ENCODE measurements at regions not wholly inside any gene's neighbourhood (a gene's known extent, or its start where the extent isn't known, plus 50 kb on each side); places are given as distances from the start of the nearest gene placed in this dataset.

DNA sequence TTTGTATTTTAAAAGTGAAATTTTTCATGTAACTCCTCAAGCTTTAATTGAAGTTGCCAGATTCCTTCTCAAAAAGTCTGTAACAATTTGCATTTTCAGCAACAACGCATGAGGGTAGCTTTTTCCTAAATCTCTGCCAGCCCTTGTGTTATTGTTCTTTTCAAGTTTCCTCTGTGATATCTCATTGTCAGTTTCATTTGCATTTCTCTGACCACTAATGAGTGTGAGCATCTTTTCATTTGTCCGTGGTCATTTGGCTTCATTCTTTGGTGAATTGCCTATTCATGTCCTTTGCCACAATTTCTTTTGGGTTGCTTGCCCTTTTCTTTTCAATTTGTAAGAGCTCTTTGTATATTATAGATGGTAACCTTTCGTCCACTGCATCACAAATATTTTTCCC, 68.0 kb upstream of the NKD1 start:
- TF ChIP-seq, protein P1, sequence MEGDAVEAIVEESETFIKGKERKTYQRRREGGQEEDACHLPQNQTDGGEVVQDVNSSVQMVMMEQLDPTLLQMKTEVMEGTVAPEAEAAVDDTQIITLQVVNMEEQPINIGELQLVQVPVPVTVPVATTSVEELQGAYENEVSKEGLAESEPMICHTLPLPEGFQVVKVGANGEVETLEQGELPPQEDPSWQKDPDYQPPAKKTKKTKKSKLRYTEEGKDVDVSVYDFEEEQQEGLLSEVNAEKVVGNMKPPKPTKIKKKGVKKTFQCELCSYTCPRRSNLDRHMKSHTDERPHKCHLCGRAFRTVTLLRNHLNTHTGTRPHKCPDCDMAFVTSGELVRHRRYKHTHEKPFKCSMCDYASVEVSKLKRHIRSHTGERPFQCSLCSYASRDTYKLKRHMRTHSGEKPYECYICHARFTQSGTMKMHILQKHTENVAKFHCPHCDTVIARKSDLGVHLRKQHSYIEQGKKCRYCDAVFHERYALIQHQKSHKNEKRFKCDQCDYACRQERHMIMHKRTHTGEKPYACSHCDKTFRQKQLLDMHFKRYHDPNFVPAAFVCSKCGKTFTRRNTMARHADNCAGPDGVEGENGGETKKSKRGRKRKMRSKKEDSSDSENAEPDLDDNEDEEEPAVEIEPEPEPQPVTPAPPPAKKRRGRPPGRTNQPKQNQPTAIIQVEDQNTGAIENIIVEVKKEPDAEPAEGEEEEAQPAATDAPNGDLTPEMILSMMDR (tag by site-specific recombination; IDR thresholded peaks at IDR 0.05): no peak
- TF ChIP-seq GLIS2 (tag by site-specific recombination; IDR thresholded peaks at IDR 0.05): no peak
- TF ChIP-seq ZNF544 (tag by site-specific recombination; IDR thresholded peaks at IDR 0.05): no peak
- no peak for TF ChIP-seq ZNF26 (tag by site-specific recombination; IDR thresholded peaks at IDR 0.05)
- no peak for TF ChIP-seq TSHZ1 (tag by site-specific recombination; IDR thresholded peaks at IDR 0.05; ENCODE audit: borderline replicate concordance)

Data from HEK293 (cell line).